ENCODE measurements at regions not wholly inside any gene's neighbourhood (a gene's known extent, or its start where the extent isn't known, plus 50 kb on each side); places are given as distances from the start of the nearest gene placed in this dataset.

- DNase-seq (ENCODE audit: extremely low read depth, insufficient read length): no peak
- TF ChIP-seq CTCF (IDR thresholded peaks at IDR 0.05; ENCODE audit: insufficient read depth, low read length, poor library complexity, severe bottlenecking): no peak
- Histone ChIP-seq H3K4me3 (replicated peaks; ENCODE audit: low read depth, low read length) (no peak overlapping the region), H3K27me3 (replicated peaks; ENCODE audit: control insufficient read depth, insufficient read depth, low read length) (no peaks in the 10 kb centered on the region), H3K36me3 (ENCODE audit: control insufficient read depth, insufficient read depth, low read length) (no peaks in the 10 kb centered on the region)
Measured at GRCh38 chr6:138680085-138680484, 93.5 kb upstream of the CCDC28A start.

- Histone ChIP-seq H3K4me3 (replicated peaks; ENCODE audit: low read depth, low read length) (no peak overlapping the region), H3K27me3 (replicated peaks; ENCODE audit: control insufficient read depth, insufficient read depth, low read length) (no peaks in the 10 kb centered on the region), H3K36me3 (ENCODE audit: control insufficient read depth, insufficient read depth, low read length) (no peaks in the 10 kb centered on the region)
- no peak for TF ChIP-seq CTCF (IDR thresholded peaks at IDR 0.05; ENCODE audit: insufficient read depth, low read length, poor library complexity, severe bottlenecking)
- no peak for DNase-seq (ENCODE audit: extremely low read depth, insufficient read length)
Measured at GRCh38 chr6:138681627-138682026, 91.9 kb upstream of the CCDC28A start.

- Histone ChIP-seq H3K36me3 (ENCODE audit: control insufficient read depth, insufficient read depth, low read length) (no peaks in the 10 kb centered on the region), H3K27me3 (replicated peaks; ENCODE audit: control insufficient read depth, insufficient read depth, low read length) (no peaks in the 10 kb centered on the region), H3K4me3 (replicated peaks; ENCODE audit: low read depth, low read length) (no peak overlapping the region)
- DNase-seq (ENCODE audit: extremely low read depth, insufficient read length): no peak
- no peak for TF ChIP-seq CTCF (IDR thresholded peaks at IDR 0.05; ENCODE audit: insufficient read depth, low read length, poor library complexity, severe bottlenecking)
Measured at GRCh38 chr6:138682704-138683527, 90.7 kb upstream of the CCDC28A start.

GRCh38 chr6:138685257-138685656 is 88.3 kb upstream of the CCDC28A start:
- no peak for TF ChIP-seq CTCF (IDR thresholded peaks at IDR 0.05; ENCODE audit: insufficient read depth, low read length, poor library complexity, severe bottlenecking)
- no peak overlapping the region for H3K4me3 ChIP-seq (replicated peaks; ENCODE audit: low read depth, low read length)
- no peaks in the 10 kb centered on the region for H3K27me3 ChIP-seq (replicated peaks; ENCODE audit: control insufficient read depth, insufficient read depth, low read length)
- H3K36me3 ChIP-seq (ENCODE audit: control insufficient read depth, insufficient read depth, low read length): no peaks in the 10 kb centered on the region
- DNase-seq (ENCODE audit: extremely low read depth, insufficient read length): no peak

- no peaks in the 10 kb centered on the region for H3K27me3 ChIP-seq (replicated peaks; ENCODE audit: control insufficient read depth, insufficient read depth, low read length)
- TF ChIP-seq CTCF (IDR thresholded peaks at IDR 0.05; ENCODE audit: insufficient read depth, low read length, poor library complexity, severe bottlenecking): no peak
- H3K4me3 ChIP-seq (replicated peaks; ENCODE audit: low read depth, low read length): no peak overlapping the region
- no peak for DNase-seq (ENCODE audit: extremely low read depth, insufficient read length)
- H3K36me3 ChIP-seq (ENCODE audit: control insufficient read depth, insufficient read depth, low read length): no peaks in the 10 kb centered on the region
Measured at GRCh38 chr6:138685781-138686180, 87.8 kb upstream of the CCDC28A start.

All from GM06990 (cell line).